B cell (primary cell): ENCODE measurements at regions not wholly inside any gene's neighbourhood (a gene's known extent, or its start where the extent isn't known, plus 50 kb on each side); places are given as distances from the start of the nearest gene placed in this dataset.

Experiments
- ATAC-seq: fragments of 200-7000 bp; cut with Tn5 transposase; one replicate; pipeline ENCODE4 v1.10.0; 2021; ENCODE audit warnings: low read depth, mild to moderate bottlenecking, moderate number of reproducible peaks, moderate library complexity
- CTCF ChIA-PET: fragments of 350-600 bp; sonication (Branson Sonifier 250); formaldehyde crosslinking; loops from one replicate; lab custom pipeline; 2021; ENCODE audit warnings: antibody characterized with exemption, inconsistent platforms; lab: Charles Lee
- POLR2A ChIA-PET: fragments of 350-600 bp; sonication (Branson Sonifier 250); formaldehyde crosslinking; loops from one replicate; lab custom pipeline; 2021; ENCODE audit warnings: antibody characterized with exemption; lab: Charles Lee
- DNase-seq: peaks from one replicate; pipeline ENCODE4 v3.0.0; 2013
- H2AFZ ChIP-seq: 2 replicates; pipeline ENCODE4 v1.6.1; 2012; ENCODE audit warnings: mild to moderate bottlenecking, low read depth, low read length; ENCODE audit not compliant: insufficient read depth, poor library complexity, severe bottlenecking
- H3K27ac ChIP-seq, 2 donors: 1 replicate in 1 of 2; 2 replicates in 1 of 2; pipeline ENCODE4 v1.5.1; 2012 to 2013; ENCODE audit warnings: low read length in 2 of 2, mild to moderate bottlenecking in 2 of 2, moderate library complexity in 1 of 2
- H3K27me3 ChIP-seq, 4 experiments: fragments of 200-600 bp in 1 of 4; sonication (generic) in 1 of 4; replicated peaks in 1 of 4; 1 replicate in 2 of 4; 2 replicates in 2 of 4; pipeline versions ENCODE4 v1.6.1 to v1.7.0; 2013 to 2016; ENCODE audit warnings: low read length in 3 of 4, mild to moderate bottlenecking in 2 of 4, mixed read lengths in 1 of 4, moderate library complexity in 1 of 4; ENCODE audit not compliant: insufficient read depth in 4 of 4, control insufficient read depth in 3 of 4; ENCODE audit errors: control extremely low read depth in 1 of 4
- H3K36me3 ChIP-seq, 2 experiments: replicated peaks in 1 of 2; 1 replicate in 1 of 2; 2 replicates in 1 of 2; pipeline versions ENCODE4 v1.6.1 to v1.7.1; 2013; ENCODE audit warnings: low read length in 1 of 2; ENCODE audit not compliant: insufficient read depth in 2 of 2, control insufficient read depth in 1 of 2; ENCODE audit errors: control extremely low read depth in 1 of 2, extremely low read depth in 1 of 2
- H3K4me1 ChIP-seq, 2 donors: fragments of 200-600 bp in 1 of 2; sonication (generic) in 1 of 2; 1 replicate in 1 of 2; 2 replicates in 1 of 2; pipeline versions ENCODE4 v1.5.1 to v1.6.1; 2013 to 2017; ENCODE audit warnings: low read length in 2 of 2; ENCODE audit not compliant: control insufficient read depth in 2 of 2, insufficient read depth in 2 of 2
- H3K4me2 ChIP-seq: replicated peaks from 2 replicates; pipeline ENCODE3; 2012; ENCODE audit warnings: mild to moderate bottlenecking, low read depth, low read length; ENCODE audit not compliant: poor library complexity, severe bottlenecking
- H3K4me3 ChIP-seq, 5 experiments: fragments of 200-600 bp in 1 of 5; sonication (generic) in 1 of 5; 1 replicate in 3 of 5; 2 replicates in 2 of 5; pipeline versions ENCODE4 v1.5.1 to v1.7.0; 2011 to 2016; ENCODE audit warnings: low read length in 4 of 5, mild to moderate bottlenecking in 4 of 5, low read depth in 2 of 5, control low read depth in 1 of 5, moderate library complexity in 1 of 5; ENCODE audit not compliant: insufficient read depth in 1 of 5; ENCODE audit errors: control extremely low read depth in 1 of 5, extremely low read depth in 1 of 5
- H3K79me2 ChIP-seq: fragments of 200-600 bp; sonication (generic); one replicate; pipeline ENCODE4 v1.6.0; 2016; ENCODE audit warnings: low read length; ENCODE audit not compliant: control insufficient read depth, insufficient read depth
- H3K9ac ChIP-seq: fragments of 200-600 bp; sonication (generic); 2 replicates; pipeline ENCODE4 v1.6.1; 2017; ENCODE audit warnings: mild to moderate bottlenecking, low read length, moderate library complexity
- H3K9me3 ChIP-seq, 3 donors: one replicate each; pipeline versions ENCODE4 v1.6.1 to v1.7.1; 2013; ENCODE audit warnings: low read length in 2 of 3; ENCODE audit not compliant: control insufficient read depth in 2 of 3, insufficient read depth in 1 of 3; ENCODE audit errors: control extremely low read depth in 1 of 3
- H4K20me1 ChIP-seq: 2 replicates; pipeline ENCODE4 v1.6.0; 2012; ENCODE audit warnings: mild to moderate bottlenecking, low read length; ENCODE audit not compliant: insufficient read depth, control insufficient read depth, poor library complexity, severe bottlenecking
- H3K27ac Mint-ChIP-seq: one replicate; pipeline ENCODE4 v1.8.0; 2021; ENCODE audit warnings: mixed read lengths
- H3K27me3 Mint-ChIP-seq: one replicate; pipeline ENCODE4 v1.8.0; 2021; ENCODE audit warnings: mixed read lengths
- H3K4me1 Mint-ChIP-seq: one replicate; pipeline ENCODE4 v1.8.0; 2021; ENCODE audit warnings: mixed read lengths
- H3K4me3 Mint-ChIP-seq: one replicate; pipeline ENCODE4 v1.8.0; 2021; ENCODE audit warnings: mixed read lengths
- H3K9me3 Mint-ChIP-seq: one replicate; pipeline ENCODE4 v1.8.0; 2022; ENCODE audit warnings: mixed read lengths; ENCODE audit not compliant: insufficient read depth
- EZH2 ChIP-seq: IDR thresholded peaks from 2 replicates; pipeline ENCODE4 v1.6.1; 2012; ENCODE audit warnings: borderline replicate concordance, low read depth, mild to moderate bottlenecking, moderate library complexity, low read length; ENCODE audit not compliant: insufficient read depth, poor library complexity, severe bottlenecking
- WGBS: methylation state at CpG from one replicate; pipeline ENCODE4 v1.1.5; 2013; ENCODE audit warnings: missing lambda C conversion rate; ENCODE audit not compliant: insufficient coverage; 5-methylcytosine and 5-hydroxymethylcytosine counted together
- intact Hi-C: fragments of 100-400 bp; cut with micrococcal nuclease; formaldehyde crosslinking; loops from one replicate; pipeline ENCODE4 v1.10.0; 2022
- TF ChIP-seq, protein P1 (sequence below): fragments of 200-600 bp; IDR thresholded peaks from one replicate; pipeline ENCODE4 v1.8.0; 2022; ENCODE audit warnings: antibody characterized with exemption, mild to moderate bottlenecking

GRCh38 chr14:56875104-56875675 lies 64.9 kb upstream of the OTX2 start:
- H3K4me3 ChIP-seq: no peak overlapping the region
- CTCF ChIA-PET: no interaction called here
- H3K27ac ChIP-seq: no peak overlapping the region
- Mint-ChIP-seq H3K27me3 (peaks cover 20% of the 10 kb centered on the region), H3K27ac (no peak overlapping the region), H3K4me3 (no peak overlapping the region), H3K4me1 (no peaks in the 10 kb centered on the region), H3K9me3 (no peaks in the 10 kb centered on the region)
- no peak for ATAC-seq
- no peaks in the 10 kb centered on the region for H3K9me3 ChIP-seq
- TF ChIP-seq EZH2: no peak
- TF ChIP-seq, protein P1, sequence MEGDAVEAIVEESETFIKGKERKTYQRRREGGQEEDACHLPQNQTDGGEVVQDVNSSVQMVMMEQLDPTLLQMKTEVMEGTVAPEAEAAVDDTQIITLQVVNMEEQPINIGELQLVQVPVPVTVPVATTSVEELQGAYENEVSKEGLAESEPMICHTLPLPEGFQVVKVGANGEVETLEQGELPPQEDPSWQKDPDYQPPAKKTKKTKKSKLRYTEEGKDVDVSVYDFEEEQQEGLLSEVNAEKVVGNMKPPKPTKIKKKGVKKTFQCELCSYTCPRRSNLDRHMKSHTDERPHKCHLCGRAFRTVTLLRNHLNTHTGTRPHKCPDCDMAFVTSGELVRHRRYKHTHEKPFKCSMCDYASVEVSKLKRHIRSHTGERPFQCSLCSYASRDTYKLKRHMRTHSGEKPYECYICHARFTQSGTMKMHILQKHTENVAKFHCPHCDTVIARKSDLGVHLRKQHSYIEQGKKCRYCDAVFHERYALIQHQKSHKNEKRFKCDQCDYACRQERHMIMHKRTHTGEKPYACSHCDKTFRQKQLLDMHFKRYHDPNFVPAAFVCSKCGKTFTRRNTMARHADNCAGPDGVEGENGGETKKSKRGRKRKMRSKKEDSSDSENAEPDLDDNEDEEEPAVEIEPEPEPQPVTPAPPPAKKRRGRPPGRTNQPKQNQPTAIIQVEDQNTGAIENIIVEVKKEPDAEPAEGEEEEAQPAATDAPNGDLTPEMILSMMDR: peak; percentile 25
- 93% methylated on average over 4 of the region's 4 CpGs for WGBS
- no peak overlapping the region for H2AFZ ChIP-seq
- H3K4me2 ChIP-seq: no peak overlapping the region
- no peaks in the 10 kb centered on the region for H3K4me1 ChIP-seq
- intact Hi-C loops: no loop called here
- H3K9ac ChIP-seq: no peak overlapping the region
- no peaks in the 10 kb centered on the region for H4K20me1 ChIP-seq
- POLR2A ChIA-PET: no interaction called here
- H3K36me3 ChIP-seq: no peaks in the 10 kb centered on the region
- DNase-seq: no peak
- H3K27me3 ChIP-seq: no peaks in the 10 kb centered on the region
- H3K79me2 ChIP-seq: no peaks in the 10 kb centered on the region

DNA sequence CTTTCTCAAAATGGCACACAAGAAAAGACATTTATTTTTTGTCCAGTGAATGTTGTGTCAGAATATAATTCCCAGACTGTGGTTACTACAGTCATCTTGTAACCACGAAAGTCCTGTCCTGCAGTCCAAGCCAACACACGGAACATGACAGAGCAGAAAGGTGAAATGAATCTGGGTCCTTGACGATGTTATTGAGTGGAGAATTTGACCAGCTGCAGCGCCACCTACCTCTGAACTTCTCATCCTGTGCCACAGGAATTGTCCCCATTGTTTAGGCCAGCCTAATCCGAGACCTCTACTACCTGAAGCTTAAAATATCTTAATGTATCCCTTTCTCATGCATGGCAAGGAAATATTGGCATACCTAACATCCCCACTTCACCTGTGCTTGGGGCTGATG lies 64.1 kb upstream of the OTX2 start:
- no peaks in the 10 kb centered on the region for H4K20me1 ChIP-seq
- no peaks in the 10 kb centered on the region for H3K36me3 ChIP-seq
- H3K27me3 ChIP-seq: no peaks in the 10 kb centered on the region
- DNase-seq: no peak
- H3K4me3 Mint-ChIP-seq: no peak overlapping the region
- no peak overlapping the region for H2AFZ ChIP-seq
- no peaks in the 10 kb centered on the region for H3K4me1 Mint-ChIP-seq
- H3K9me3 ChIP-seq: no peaks in the 10 kb centered on the region
- no peak for TF ChIP-seq EZH2
- TF ChIP-seq, protein P1: no peak
- no peak overlapping the region for H3K27ac ChIP-seq
- no peaks in the 10 kb centered on the region for H3K79me2 ChIP-seq
- no CpG with 5 or more reads among the region's 5 CpGs for WGBS
- H3K9ac ChIP-seq: no peak overlapping the region
- POLR2A ChIA-PET: no interaction called here
- H3K4me3 ChIP-seq: no peak overlapping the region
- CTCF ChIA-PET: no interaction called here
- intact Hi-C loops: no loop called here
- H3K27me3 Mint-ChIP-seq: peaks cover 17% of the 10 kb centered on the region
- H3K27ac Mint-ChIP-seq: no peak overlapping the region
- H3K9me3 Mint-ChIP-seq: no peaks in the 10 kb centered on the region
- no peak for ATAC-seq
- H3K4me1 ChIP-seq: no peaks in the 10 kb centered on the region
- H3K4me2 ChIP-seq: no peak overlapping the region
